ENCODE measurements at regions not wholly inside any gene's neighbourhood (a gene's known extent, or its start where the extent isn't known, plus 50 kb on each side); places are given as distances from the start of the nearest gene placed in this dataset.

DNA sequence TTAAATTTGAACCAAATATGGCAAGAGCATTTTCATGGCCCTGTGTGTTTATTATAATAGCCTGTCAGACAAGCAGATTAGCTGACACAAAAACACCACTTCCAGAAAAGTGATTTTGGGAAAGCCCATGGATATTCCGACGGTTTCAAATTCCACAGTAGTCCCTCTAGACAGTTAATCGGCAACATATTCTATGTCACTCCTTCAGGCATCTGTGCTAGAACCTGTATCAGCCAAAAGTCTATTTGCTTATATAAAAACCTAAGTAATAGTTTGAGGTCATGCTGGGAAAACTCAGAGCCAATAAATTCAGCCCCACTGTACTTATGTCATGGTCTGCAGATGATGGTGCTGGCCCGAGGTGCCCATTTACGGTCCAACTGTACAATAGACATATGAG is 110.2 kb upstream of the ARHGEF26 start:
- DNase-seq: no peak

DNA sequence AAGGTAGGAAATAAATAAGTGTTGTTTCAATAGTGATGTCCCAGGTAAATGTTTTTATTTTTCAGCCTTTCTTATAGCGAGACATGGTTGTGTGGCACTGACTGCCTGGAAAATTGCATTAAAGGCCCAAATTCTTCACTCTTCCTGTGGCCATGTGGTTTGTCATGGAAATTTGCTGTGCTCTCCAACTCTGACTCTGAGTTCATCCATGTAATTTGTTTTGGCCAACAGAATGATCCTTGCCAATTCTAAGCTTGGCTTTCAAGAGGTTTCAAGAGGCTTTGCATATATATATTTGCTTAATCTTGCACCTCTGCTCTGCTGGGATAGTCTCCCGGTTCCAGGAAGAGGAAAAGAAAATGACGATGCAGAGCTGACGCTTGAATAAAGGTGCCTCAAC is 107.5 kb upstream of the ARHGEF26 start:
- DNase-seq: no peak

DNA sequence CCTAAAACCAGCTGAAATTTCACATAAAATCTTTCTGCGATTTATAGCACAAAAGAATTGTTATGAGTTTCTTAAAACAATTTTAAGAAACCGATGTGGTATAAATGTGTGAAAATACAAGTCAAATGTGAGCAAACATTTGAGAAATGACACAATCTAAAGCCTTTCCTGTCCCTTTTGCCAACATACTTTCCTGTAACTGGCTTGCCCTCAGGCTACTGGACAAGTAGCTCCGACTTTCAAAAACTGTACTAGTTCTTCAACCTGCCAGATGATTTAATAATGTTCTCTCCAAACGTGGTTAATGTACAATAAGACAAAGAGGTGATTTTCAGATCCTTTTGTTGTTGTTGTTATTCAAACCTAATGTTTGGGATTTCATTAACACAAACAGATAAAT is 105.9 kb upstream of the ARHGEF26 start:
- no peak for DNase-seq

DNA sequence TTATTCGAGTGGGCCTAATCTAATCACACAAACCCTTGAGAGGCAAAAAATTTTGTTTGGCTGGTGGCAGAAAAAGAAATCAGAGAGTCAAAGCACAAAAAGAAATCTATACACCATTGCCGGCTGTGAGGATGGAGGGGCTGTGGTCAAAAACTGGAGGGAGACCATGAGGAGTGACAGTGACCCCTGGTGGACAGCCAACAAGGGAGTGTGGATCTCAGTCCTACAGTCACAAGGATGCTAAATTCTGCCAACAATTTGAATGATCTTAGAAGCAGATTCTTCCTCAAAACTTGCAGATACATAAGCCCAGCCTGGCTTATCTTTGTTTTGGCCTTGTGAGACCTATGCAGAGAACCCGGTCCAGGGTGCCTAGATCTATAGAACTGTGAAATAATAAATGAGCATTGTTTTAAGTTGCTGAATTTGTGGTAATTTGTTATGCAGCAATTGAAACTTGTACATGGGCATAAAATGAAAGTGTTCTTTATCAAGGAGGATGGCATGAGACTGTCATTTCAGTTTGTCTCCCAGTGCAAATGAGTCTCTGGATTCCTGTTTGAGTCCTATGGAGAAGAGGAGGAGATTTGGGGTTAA is 103.0 kb upstream of the ARHGEF26 start:
- DNase-seq: peak in 3 of 6 experiments; percentile 0 to 2 (median 1)

DNA sequence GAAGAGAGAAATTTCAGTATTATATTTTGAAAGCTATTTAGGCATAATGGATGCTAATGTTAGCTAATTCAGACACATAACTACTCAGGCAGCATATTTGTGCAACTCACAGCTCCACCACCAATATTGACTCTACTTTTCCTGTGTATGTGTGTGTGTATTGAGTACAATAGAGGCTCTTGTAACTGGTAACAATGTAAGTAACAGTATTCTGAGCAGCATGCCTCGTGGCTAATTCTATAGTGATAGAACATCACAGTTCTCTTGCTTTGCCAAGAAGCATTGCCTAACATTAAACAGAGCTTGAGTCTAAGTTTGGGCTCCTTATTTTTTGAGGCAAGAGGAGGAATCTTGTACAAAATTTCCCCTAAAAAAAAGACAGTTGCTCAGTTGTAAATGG is 98.6 kb upstream of the ARHGEF26 start:
- no peak for DNase-seq

DNA sequence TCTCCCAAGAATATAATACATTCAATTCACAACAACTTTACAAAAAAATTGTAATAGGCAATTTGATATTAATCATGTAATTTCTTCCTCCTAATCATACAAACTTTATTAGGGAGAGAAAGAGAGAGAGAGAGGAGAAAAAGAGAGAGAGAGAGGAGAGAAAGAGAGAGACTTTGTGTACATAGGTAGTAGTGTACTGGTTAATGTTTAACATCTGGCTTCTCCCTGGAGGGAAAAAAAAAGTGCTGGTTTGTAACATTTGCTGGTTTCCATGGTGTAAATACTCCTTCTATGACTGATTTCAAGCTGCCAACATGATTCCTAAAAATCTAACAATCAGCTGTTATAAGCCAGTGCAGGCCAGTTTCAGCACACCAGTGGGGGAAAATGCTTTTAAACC is 98.0 kb upstream of the ARHGEF26 start:
- no peak for DNase-seq

DNA sequence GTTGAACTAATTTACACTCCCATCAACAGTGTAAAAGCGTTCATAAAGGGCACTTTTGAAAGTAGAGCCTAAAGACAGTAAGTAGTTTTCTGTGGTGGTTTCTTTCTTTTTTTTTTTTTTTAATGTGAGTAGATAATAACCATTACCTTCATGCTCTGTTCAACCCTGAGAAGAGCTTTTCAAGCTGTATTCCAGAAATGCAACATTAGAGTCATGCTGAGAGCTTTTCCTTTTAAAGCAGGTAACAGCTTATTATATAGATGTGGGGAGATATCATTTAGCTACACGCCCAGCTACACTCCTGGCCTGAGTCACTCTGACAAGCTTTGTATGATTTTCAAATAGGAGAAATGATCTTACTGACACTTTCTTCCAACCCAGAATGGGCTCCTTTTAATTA is 96.2 kb upstream of the ARHGEF26 start:
- DNase-seq: no peak

DNA sequence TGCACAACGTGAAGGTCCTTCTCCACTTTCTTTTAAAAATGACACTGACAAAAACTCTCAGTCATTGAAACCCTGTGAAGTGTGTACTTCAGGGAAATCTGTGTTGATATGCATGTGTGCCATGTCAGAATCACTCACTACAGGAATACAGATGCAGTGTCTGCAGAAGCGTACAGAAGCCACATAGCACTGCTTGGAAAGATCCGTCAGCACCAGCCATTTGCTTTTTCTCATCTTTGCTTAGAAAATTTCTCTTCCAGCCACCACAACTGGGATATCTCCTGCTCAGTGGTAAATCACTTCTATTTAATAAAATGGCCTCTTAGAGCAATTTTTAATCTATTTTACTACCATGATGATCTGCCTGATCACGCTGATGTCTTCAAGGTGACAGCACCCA is 91.3 kb upstream of the ARHGEF26 start:
- no peak for DNase-seq

DNA sequence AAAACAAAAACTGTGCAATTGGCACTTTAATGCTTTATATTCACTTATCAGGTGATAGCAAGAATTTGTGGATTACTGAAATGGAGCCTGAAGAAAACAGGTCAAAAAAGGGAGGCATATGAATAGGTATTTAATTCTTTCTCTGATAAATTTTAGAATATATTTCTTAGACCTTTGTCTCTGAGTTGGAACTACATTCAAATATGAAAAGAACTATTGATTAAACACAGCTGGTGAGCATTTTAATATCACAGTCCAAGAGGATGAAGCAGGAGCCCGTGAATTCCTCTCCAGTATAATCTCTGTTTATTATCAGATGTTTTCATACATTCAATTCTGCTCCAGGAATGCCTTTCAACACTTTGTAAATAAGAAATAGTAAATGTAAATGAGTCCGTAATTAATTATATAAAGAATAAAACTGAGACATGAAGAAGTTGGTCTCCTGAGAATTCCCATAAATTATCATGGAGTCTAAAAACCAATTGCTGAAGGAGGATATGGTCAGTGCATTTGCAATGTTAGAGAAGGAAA is 86.3 kb upstream of the ARHGEF26 start:
- DNase-seq: no peak

DNA sequence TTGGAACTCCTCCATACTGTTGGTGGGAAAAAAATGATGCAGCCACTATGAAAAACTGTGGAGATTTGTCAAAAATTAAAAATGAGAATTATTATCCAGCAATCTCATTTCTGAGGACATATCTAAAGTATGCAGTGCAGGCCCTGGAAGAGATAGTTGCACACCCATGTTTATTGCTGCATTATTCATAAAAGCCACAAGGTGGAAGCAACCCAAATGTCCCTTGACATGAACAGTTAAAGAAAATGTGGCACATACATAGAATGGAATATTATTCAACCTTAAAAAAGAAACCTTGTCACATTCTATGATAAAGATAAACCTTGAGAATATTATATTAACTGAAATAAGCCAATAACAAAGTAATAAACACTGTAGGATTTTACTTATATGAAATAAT is 80.9 kb upstream of the ARHGEF26 start:
- DNase-seq: no peak

DNA sequence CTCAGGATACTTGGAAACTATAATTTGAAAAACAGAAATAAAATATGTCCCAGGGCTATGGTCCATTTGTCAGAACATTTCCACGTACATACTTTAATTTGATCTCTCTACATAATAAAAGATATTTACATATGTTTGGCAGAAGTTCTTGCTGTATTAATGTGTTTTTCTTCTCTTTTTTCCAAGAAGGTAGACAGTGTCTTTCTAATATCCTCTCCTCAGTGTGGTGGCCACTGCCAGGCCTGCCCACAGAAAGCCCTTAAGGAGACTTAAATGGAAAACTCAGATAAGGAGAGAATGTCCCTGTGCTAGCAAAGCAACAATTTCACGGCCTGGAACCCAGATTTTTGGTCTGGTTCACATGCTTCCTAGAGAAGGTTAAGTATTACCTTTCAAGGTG is 76.5 kb upstream of the ARHGEF26 start:
- no peak for DNase-seq

DNA sequence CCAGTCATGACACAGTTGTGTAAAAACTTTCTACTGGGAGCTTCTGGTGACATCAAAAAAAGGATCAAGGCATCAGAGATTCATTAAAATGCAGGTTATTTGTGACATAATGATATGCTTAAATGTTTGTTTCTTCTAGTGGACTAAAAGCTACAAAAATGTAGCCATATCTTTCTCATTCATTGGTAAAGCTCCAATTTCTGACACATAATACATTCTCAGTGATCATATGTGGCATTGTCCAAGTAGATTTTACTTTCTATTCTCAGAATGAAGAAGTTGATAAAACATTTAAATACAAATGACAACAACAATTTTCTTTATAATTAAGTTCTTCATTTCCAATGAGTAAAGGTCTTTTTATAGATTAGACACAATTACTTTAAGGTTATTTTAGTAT is 71.0 kb upstream of the ARHGEF26 start:
- no peak for DNase-seq

DNA sequence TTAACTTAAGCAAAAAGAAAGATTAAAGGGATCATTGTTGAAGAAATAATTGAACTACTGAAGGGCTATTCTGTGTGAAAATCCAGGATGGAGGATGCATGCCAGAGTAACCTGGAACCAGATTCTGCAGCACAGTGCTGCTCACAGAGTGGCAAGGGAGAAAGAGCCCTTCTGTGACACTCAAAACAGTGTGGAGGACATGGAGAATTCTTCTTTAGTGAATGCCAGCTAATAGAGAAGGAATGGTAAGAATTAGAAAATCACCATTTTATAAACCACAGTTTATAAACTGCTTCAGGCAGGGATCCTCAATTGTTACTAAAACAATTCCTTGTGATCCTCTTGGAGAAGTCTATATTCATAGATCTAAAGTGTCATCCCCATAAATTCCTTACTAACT is 70.4 kb upstream of the ARHGEF26 start:
- DNase-seq: no peak

DNA sequence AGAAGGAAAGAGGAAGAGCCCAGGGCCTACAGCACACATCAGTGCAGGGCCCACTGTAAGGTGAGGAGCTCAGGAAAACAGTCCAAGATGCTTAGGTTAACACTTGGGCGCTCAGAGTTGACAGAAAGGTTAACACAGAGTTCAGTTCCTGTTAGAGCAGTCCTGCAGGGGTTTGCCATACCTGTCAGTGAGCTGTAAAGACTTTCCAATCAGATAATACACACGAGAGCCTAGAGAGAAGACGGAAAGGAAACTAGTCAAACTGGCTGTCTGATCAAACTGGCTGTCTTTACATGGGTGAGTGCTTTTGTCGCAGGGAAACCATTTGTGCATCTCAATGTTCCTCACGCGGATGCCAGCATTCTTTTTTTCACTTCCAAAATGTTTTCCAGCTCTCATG is 61.4 kb upstream of the ARHGEF26 start:
- no peak for DNase-seq

DNA sequence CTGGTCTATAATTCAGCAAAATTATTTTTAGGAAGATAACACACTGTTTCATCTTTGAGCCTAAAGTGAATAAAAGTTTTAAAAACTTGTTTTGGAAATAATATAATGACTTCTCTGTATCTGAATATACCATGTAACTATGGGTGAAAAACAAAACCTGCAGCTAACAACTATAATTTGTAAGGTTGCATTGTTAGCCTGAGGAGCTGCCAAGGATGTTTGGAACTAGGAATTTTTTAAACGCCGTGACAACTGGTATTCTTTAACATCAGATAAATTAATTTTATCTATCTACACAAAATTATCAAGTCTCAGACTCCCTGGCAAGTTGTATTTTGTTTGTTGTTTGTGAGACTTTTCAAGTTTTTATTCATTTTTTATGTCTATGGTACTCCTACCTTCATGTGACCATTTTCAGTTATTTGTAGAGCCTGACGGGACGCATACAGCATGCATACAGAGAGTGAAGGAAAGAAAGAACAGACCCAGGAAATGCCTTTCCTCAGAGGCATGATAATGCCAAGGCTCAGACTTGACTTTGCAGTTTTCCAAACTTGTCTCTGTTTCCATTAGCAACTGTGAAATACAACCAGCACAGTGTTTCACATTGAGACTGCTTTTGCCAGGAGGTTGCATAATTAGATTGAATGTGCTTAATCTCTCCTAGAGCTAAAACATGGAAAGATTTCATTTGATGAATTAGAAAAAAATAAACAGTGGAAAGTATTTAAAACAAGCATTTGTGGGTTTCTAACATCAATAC is 60.8 kb upstream of the ARHGEF26 start:
- DNase-seq: no peak

DNA sequence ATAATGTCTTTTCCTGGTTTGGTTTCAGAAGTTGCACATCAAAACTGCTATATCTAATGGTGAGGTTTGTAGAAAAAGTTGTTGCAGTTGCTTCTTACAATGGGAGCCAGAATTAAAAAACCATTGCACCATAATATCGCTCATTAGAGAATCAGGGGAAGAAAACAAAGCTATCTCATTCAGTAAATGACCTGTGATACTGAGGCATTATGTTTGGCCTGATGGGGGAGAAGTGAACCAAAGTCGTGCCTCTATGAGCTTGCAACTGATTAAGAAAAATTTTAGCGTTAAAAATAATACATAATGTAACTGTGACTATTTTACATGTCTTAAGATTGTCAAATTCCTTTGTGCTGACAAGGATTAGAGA is 60.2 kb upstream of the ARHGEF26 start:
- no peak for DNase-seq

DNA sequence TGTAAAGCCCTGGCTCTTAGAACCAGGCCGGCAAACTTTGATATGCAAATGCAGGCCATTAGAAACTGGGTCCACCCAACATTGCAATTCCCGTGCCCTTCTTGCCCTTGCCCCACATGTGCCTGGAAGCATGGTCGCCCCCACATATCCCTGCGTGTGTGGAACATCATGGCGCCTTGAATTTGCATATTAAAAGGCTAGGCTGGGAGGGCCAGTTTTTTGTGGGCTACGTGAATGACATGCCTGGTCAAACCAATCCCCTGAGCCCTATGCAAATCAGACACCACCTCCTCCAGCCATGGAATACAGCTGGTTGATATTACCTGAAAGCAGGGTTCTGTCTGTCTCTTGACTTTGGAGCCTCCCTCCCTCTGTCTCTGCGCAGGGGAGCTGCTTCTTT is 58.7 kb upstream of the ARHGEF26 start:
- no peak for DNase-seq

DNA sequence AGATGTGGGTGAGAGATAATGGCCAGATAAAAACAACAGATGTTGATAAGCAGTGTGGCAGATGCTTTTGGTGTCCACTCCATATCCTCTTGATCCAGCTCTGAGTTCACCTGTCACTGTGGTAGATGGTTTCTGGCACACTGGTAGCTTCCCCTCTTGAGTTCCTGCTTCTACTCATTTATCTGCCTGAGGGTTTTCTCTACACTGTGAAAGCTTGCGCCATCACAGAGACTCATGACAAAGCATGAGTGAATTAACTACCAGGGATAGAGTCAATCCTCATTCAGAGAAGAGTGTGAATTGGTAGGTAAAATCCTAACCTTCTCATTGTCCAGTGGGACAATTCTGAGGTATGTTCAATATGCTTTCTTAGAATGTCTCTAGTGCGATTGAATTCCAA is 50.0 kb upstream of the ARHGEF26 start:
- no peak for DNase-seq

Measured in stimulated activated naive CD4-positive, alpha-beta T cell (primary cell).